Right lung (tissue), 2 donors: ENCODE measurements at regions not wholly inside any gene's neighbourhood (a gene's known extent, or its start where the extent isn't known, plus 50 kb on each side); places are given as distances from the start of the nearest gene placed in this dataset.
"Not testable (repeated sequence)": the region's sequence is repeated elsewhere in the genome, so short reads cannot be mapped to it uniquely, and the experiment has no call there.

Experiments used
- DNase-seq, 2 donors: peaks; one replicate each; pipeline ENCODE4 v3.0.0-alpha.2; 2013

GRCh38 chr2:128505575-128506526, 187.2 kb upstream of the HS6ST1 start:
- DNase-seq: no peak

- no peak for DNase-seq
Measured at GRCh38 chr2:128506534-128506933, 187.9 kb upstream of the HS6ST1 start.

GRCh38 chr2:128510701-128511397, 192.2 kb upstream of the HS6ST1 start:
- DNase-seq: no peak

GRCh38 chr2:128511731-128512378, 193.2 kb upstream of the HS6ST1 start:
- no peak for DNase-seq

- no peak for DNase-seq
Measured at GRCh38 chr2:128512379-128513115, 193.9 kb upstream of the HS6ST1 start.

- DNase-seq: no peak
Measured at GRCh38 chr2:128513116-128513960, 194.7 kb upstream of the HS6ST1 start.

- DNase-seq: no peak
Measured at GRCh38 chr2:128513961-128514283, 195.3 kb upstream of the HS6ST1 start.

GRCh38 chr2:128514555-128514955, 195.9 kb upstream of the HS6ST1 start:
- DNase-seq: no peak

- DNase-seq: no peak
Measured at GRCh38 chr2:128516938-128517337, 198.3 kb upstream of the HS6ST1 start.

- DNase-seq: not testable (repeated sequence)
Measured at GRCh38 chr2:128519028-128519427, 200.4 kb upstream of the HS6ST1 start.

- no peak for DNase-seq
Measured at GRCh38 chr2:128519517-128520215, 201.0 kb upstream of the HS6ST1 start.

GRCh38 chr2:128520340-128520739, 201.7 kb upstream of the HS6ST1 start:
- DNase-seq: no peak

- no peak for DNase-seq
Measured at GRCh38 chr2:128520791-128521190, 202.1 kb upstream of the HS6ST1 start.

- DNase-seq: no peak
Measured at GRCh38 chr2:128521482-128521881, 202.8 kb upstream of the HS6ST1 start.

- DNase-seq: no peak
Measured at GRCh38 chr2:128522829-128523228, 204.2 kb upstream of the HS6ST1 start.

- DNase-seq: peak in 1 of 2 donors; percentile 23
Measured at GRCh38 chr2:128523457-128523856, 204.8 kb upstream of the HS6ST1 start.

- DNase-seq: no peak
Measured at GRCh38 chr2:128524183-128524582, 205.5 kb upstream of the HS6ST1 start.

- no peak for DNase-seq
Measured at GRCh38 chr2:128525653-128526052, 207.0 kb upstream of the HS6ST1 start.

GRCh38 chr2:128526455-128526976, 207.8 kb upstream of the HS6ST1 start:
- no peak for DNase-seq

GRCh38 chr2:128528133-128528532, 209.5 kb upstream of the HS6ST1 start:
- no peak for DNase-seq
